ENCODE measurements at regions not wholly inside any gene's neighbourhood (a gene's known extent, or its start where the extent isn't known, plus 50 kb on each side); places are given as distances from the start of the nearest gene placed in this dataset.

GRCh38 chr2:64337314-64337713 is 116.6 kb upstream of the LGALSL start:
- Histone ChIP-seq H3K27me3 (ENCODE audit: control insufficient read depth, insufficient read depth, low read length) (peaks cover 23% of the 10 kb centered on the region), H3K4me3 (ENCODE audit: low read depth, low read length) (no peak overlapping the region), H3K9me3 (ENCODE audit: control insufficient read depth, insufficient read depth, low read length) (no peaks in the 10 kb centered on the region), H3K27ac (ENCODE audit: low read depth, low read length) (no peak overlapping the region)
- no peak for DNase-seq (ENCODE audit: low read depth, low spot score)
- POLR2A ChIA-PET: no interaction called here
- no peak for TF ChIP-seq CTCF (IDR thresholded peaks at IDR 0.05; ENCODE audit: low read depth, low read length)
- CTCF ChIA-PET: no interaction called here

- TF ChIP-seq CTCF (IDR thresholded peaks at IDR 0.05; ENCODE audit: low read depth, low read length): no peak
- no peak overlapping the region for H3K27ac ChIP-seq (ENCODE audit: low read depth, low read length)
- no peak for DNase-seq (ENCODE audit: low read depth, low spot score)
- CTCF ChIA-PET: no interaction called here
- H3K27me3 ChIP-seq (ENCODE audit: control insufficient read depth, insufficient read depth, low read length): peaks cover 25% of the 10 kb centered on the region
- POLR2A ChIA-PET: no interaction called here
- H3K9me3 ChIP-seq (ENCODE audit: control insufficient read depth, insufficient read depth, low read length): no peaks in the 10 kb centered on the region
- no peak overlapping the region for H3K4me3 ChIP-seq (ENCODE audit: low read depth, low read length)
These were observed 115.9 kb upstream of the LGALSL start for GRCh38 chr2:64338108-64338507.

- TF ChIP-seq CTCF (IDR thresholded peaks at IDR 0.05; ENCODE audit: low read depth, low read length): no peak
- Histone ChIP-seq H3K4me3 (ENCODE audit: low read depth, low read length) (no peak overlapping the region), H3K9me3 (ENCODE audit: control insufficient read depth, insufficient read depth, low read length) (no peaks in the 10 kb centered on the region), H3K27ac (ENCODE audit: low read depth, low read length) (no peak overlapping the region), H3K27me3 (ENCODE audit: control insufficient read depth, insufficient read depth, low read length) (peaks cover 25% of the 10 kb centered on the region)
- ChIA-PET POLR2A (no interaction called here), CTCF (interaction anchor here (0.6 to 3.4 kb wide), 3 partner anchors 8 to 184 kb away, joined by 3 to 25 read pairs (median 4); no protein-coding TSS in a partner anchor)
- no peak for DNase-seq (ENCODE audit: low read depth, low spot score)
These were observed 115.0 kb upstream of the LGALSL start for GRCh38 chr2:64338910-64339500.

GRCh38 chr2:64341461-64341860 is 112.5 kb upstream of the LGALSL start:
- ChIA-PET CTCF (interaction anchor here (3.4 kb wide), 1 partner anchor 11 kb away, joined by 25 read pairs; no protein-coding TSS in a partner anchor), POLR2A (no interaction called here)
- no peak for DNase-seq (ENCODE audit: low read depth, low spot score)
- peaks cover 29% of the 10 kb centered on the region for H3K27me3 ChIP-seq (ENCODE audit: control insufficient read depth, insufficient read depth, low read length)
- H3K9me3 ChIP-seq (ENCODE audit: control insufficient read depth, insufficient read depth, low read length): no peaks in the 10 kb centered on the region
- no peak for TF ChIP-seq CTCF (IDR thresholded peaks at IDR 0.05; ENCODE audit: low read depth, low read length)
- H3K4me3 ChIP-seq (ENCODE audit: low read depth, low read length): no peak overlapping the region
- no peak overlapping the region for H3K27ac ChIP-seq (ENCODE audit: low read depth, low read length)

GRCh38 chr2:64342195-64343099 is 111.5 kb upstream of the LGALSL start:
- H3K4me3 ChIP-seq (ENCODE audit: low read depth, low read length): no peak overlapping the region
- DNase-seq (ENCODE audit: low read depth, low spot score): no peak
- ChIA-PET CTCF (interaction anchor here (3.4 kb wide), 1 partner anchor 12 kb away, joined by 25 read pairs; no protein-coding TSS in a partner anchor), POLR2A (interaction anchor here (0.6 kb wide), 1 partner anchor 123 kb away, joined by 5 read pairs; no protein-coding TSS in a partner anchor)
- no peak for TF ChIP-seq CTCF (IDR thresholded peaks at IDR 0.05; ENCODE audit: low read depth, low read length)
- peaks cover 29% of the 10 kb centered on the region for H3K27me3 ChIP-seq (ENCODE audit: control insufficient read depth, insufficient read depth, low read length)
- no peaks in the 10 kb centered on the region for H3K9me3 ChIP-seq (ENCODE audit: control insufficient read depth, insufficient read depth, low read length)
- H3K27ac ChIP-seq (ENCODE audit: low read depth, low read length): no peak overlapping the region

Measured in AG04450 (cell line).